PC-3 (cell line): ENCODE measurements at regions not wholly inside any gene's neighbourhood (a gene's known extent, or its start where the extent isn't known, plus 50 kb on each side); places are given as distances from the start of the nearest gene placed in this dataset.

Source experiments
- ATAC-seq: fragments of 200-7000 bp; cut with Tn5 transposase; 2 replicates; pipeline ENCODE4 v1.9.1; 2020; ENCODE audit warnings: mild to moderate bottlenecking, moderate library complexity
- BruUV-seq: library from RNA; stranded (reverse); fragments of 400-500 nt; replicated peaks from 2 replicates; lab custom pipeline; 2021; lab: Mats Ljungman, UMichigan
- CTCF ChIA-PET: fragments of 300-600 bp; sonication (Branson Sonifier 250); formaldehyde crosslinking; loops from one replicate; lab custom pipeline; 2022; ENCODE audit warnings: antibody characterized with exemption; lab: Charles Lee
- POLR2A ChIA-PET: fragments of 300-600 bp; sonication (Branson Sonifier 250); formaldehyde crosslinking; loops from one replicate; lab custom pipeline; 2022; ENCODE audit warnings: antibody characterized with exemption; ENCODE audit not compliant: unreplicated experiment; lab: Charles Lee
- DNase-seq: peaks from one replicate; pipeline ENCODE4 v3.0.0-alpha.2; 2015
- H2AFZ ChIP-seq: fragments of 300-600 bp; sonication (generic); 2 replicates; pipeline ENCODE4 v1.6.0; 2016; ENCODE audit warnings: antibody characterized with exemption, low read length
- H3F3A ChIP-seq: fragments of 300-600 bp; sonication (generic); one replicate; pipeline ENCODE4 v1.6.0; 2017; ENCODE audit warnings: antibody characterized with exemption, low read length, control low read depth, mild to moderate bottlenecking; ENCODE audit not compliant: unreplicated experiment
- H3K27ac ChIP-seq: fragments of 300-600 bp; sonication (generic); 2 replicates; pipeline ENCODE4 v1.5.1; 2016; ENCODE audit warnings: mild to moderate bottlenecking, low read length
- H3K27me3 ChIP-seq: fragments of 300-600 bp; sonication (generic); 2 replicates; pipeline ENCODE4 v1.6.1; 2016; ENCODE audit warnings: low read length, mixed read lengths
- H3K36me3 ChIP-seq: fragments of 300-600 bp; sonication (generic); 2 replicates; pipeline ENCODE4 v1.6.1; 2016; ENCODE audit warnings: low read depth, mixed run types, low read length, mixed read lengths
- H3K4me1 ChIP-seq: fragments of 300-600 bp; sonication (generic); 2 replicates; pipeline ENCODE4 v1.5.1; 2016; ENCODE audit warnings: low read length; ENCODE audit not compliant: insufficient read depth
- H3K4me2 ChIP-seq: fragments of 300-600 bp; sonication (generic); 2 replicates; pipeline ENCODE4 v1.6.0; 2016; ENCODE audit warnings: low read length
- H3K4me3 ChIP-seq: fragments of 300-600 bp; sonication (generic); 2 replicates; pipeline ENCODE4 v1.5.1; 2016; ENCODE audit warnings: mild to moderate bottlenecking, low read length, mixed read lengths
- H3K79me2 ChIP-seq: fragments of 300-600 bp; sonication (generic); 2 replicates; pipeline ENCODE4 v1.6.1; 2017; ENCODE audit warnings: low read length, mixed read lengths
- H3K9ac ChIP-seq: fragments of 300-600 bp; sonication (generic); 2 replicates; pipeline ENCODE4 v1.6.0; 2016; ENCODE audit warnings: mild to moderate bottlenecking, low read length
- H3K9me2 ChIP-seq: fragments of 300-600 bp; sonication (generic); replicated peaks from 2 replicates; pipeline ENCODE4 v1.6.1; 2016; ENCODE audit warnings: mixed run types, low read length, mixed read lengths
- H3K9me3 ChIP-seq: fragments of 300-600 bp; sonication (generic); 2 replicates; pipeline ENCODE4 v1.6.1; 2016; ENCODE audit warnings: low read length, mixed read lengths
- H4K20me1 ChIP-seq: fragments of 300-600 bp; sonication (generic); 2 replicates; pipeline ENCODE4 v1.6.1; 2016; ENCODE audit warnings: low read length, mixed read lengths
- EZH2 ChIP-seq: fragments of 300-600 bp; sonication (generic); IDR thresholded peaks from one replicate; pipeline ENCODE4 v1.6.1; 2017; ENCODE audit warnings: antibody characterized with exemption, mild to moderate bottlenecking, low read length; ENCODE audit not compliant: unreplicated experiment
- EZH2phosphoT487 ChIP-seq: fragments of 300-600 bp; sonication (generic); IDR thresholded peaks from 2 replicates; pipeline ENCODE4 v1.6.1; 2018; ENCODE audit warnings: mild to moderate bottlenecking, antibody characterized with exemption, low read length, borderline replicate concordance
- intact Hi-C: fragments of 100-400 bp; cut with micrococcal nuclease; formaldehyde crosslinking; loops from 2 replicates; pipeline ENCODE4 v1.9.0; 2023
- TF ChIP-seq, protein P1 (sequence below): fragments of 300-600 bp; sonication (generic); conservative IDR thresholded peaks from 2 replicates; pipeline ENCODE4 v1.5.1; 2017; ENCODE audit warnings: antibody characterized with exemption, low read depth, mild to moderate bottlenecking, low read length

GRCh38 chr15:96521386-96521785 is 190.9 kb downstream of the NR2F2 start:
- H3K9ac ChIP-seq, result no peak overlapping the region
- no peaks in the 10 kb centered on the region for H3K4me1 ChIP-seq
- no TSS peak for BruUV-seq
- H3K4me3 ChIP-seq, result no peak overlapping the region
- H3K9me2 ChIP-seq, result no peaks in the 10 kb centered on the region
- ATAC-seq (no peak), DNase-seq (no peak)
- no peak overlapping the region for H3K27ac ChIP-seq
- no peaks in the 10 kb centered on the region for H3F3A ChIP-seq
- no peaks in the 10 kb centered on the region for H3K36me3 ChIP-seq
- POLR2A ChIA-PET, result no interaction called here
- H2AFZ ChIP-seq, result no peak overlapping the region
- TF ChIP-seq EZH2phosphoT487 (no peak), EZH2 (no peak)
- TF ChIP-seq, protein P1, sequence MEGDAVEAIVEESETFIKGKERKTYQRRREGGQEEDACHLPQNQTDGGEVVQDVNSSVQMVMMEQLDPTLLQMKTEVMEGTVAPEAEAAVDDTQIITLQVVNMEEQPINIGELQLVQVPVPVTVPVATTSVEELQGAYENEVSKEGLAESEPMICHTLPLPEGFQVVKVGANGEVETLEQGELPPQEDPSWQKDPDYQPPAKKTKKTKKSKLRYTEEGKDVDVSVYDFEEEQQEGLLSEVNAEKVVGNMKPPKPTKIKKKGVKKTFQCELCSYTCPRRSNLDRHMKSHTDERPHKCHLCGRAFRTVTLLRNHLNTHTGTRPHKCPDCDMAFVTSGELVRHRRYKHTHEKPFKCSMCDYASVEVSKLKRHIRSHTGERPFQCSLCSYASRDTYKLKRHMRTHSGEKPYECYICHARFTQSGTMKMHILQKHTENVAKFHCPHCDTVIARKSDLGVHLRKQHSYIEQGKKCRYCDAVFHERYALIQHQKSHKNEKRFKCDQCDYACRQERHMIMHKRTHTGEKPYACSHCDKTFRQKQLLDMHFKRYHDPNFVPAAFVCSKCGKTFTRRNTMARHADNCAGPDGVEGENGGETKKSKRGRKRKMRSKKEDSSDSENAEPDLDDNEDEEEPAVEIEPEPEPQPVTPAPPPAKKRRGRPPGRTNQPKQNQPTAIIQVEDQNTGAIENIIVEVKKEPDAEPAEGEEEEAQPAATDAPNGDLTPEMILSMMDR, result no peak
- no peaks in the 10 kb centered on the region for H4K20me1 ChIP-seq
- no peaks in the 10 kb centered on the region for H3K79me2 ChIP-seq
- no peak overlapping the region for H3K4me2 ChIP-seq
- intact Hi-C loops, result no loop called here
- H3K9me3 ChIP-seq, result no peaks in the 10 kb centered on the region
- CTCF ChIA-PET, result no interaction called here
- peaks cover 26% of the 10 kb centered on the region for H3K27me3 ChIP-seq

GRCh38 chr15:96524676-96525417 is 194.3 kb downstream of the NR2F2 start:
- H3F3A ChIP-seq, result no peaks in the 10 kb centered on the region
- no peak for DNase-seq
- CTCF ChIA-PET, result no interaction called here
- TF ChIP-seq EZH2phosphoT487 (no peak), EZH2 (no peak)
- TF ChIP-seq, protein P1, result no peak
- H3K4me1 ChIP-seq, result no peaks in the 10 kb centered on the region
- no peak overlapping the region for H3K9ac ChIP-seq
- H3K79me2 ChIP-seq, result no peaks in the 10 kb centered on the region
- intact Hi-C loops, result no loop called here
- H3K9me2 ChIP-seq, result no peaks in the 10 kb centered on the region
- ATAC-seq, result no peak
- BruUV-seq, result no TSS peak
- POLR2A ChIA-PET, result no interaction called here
- no peak overlapping the region for H3K27ac ChIP-seq
- H4K20me1 ChIP-seq, result no peaks in the 10 kb centered on the region
- no peak overlapping the region for H3K4me3 ChIP-seq
- H3K4me2 ChIP-seq, result no peak overlapping the region
- no peak overlapping the region for H2AFZ ChIP-seq
- H3K36me3 ChIP-seq, result no peaks in the 10 kb centered on the region
- peaks cover 49% of the 10 kb centered on the region for H3K27me3 ChIP-seq
- no peaks in the 10 kb centered on the region for H3K9me3 ChIP-seq

- Histone ChIP-seq H3K36me3 (no peaks in the 10 kb centered on the region), H3K27me3 (peaks cover 92% of the 10 kb centered on the region), H3K27ac (no peak overlapping the region), H3K9ac (no peak overlapping the region), H3K4me3 (no peak overlapping the region), H3K9me3 (no peaks in the 10 kb centered on the region), H3K4me2 (no peak overlapping the region), H2AFZ (no peak overlapping the region), H3K4me1 (no peaks in the 10 kb centered on the region), H4K20me1 (no peaks in the 10 kb centered on the region), H3K79me2 (no peaks in the 10 kb centered on the region), H3F3A (no peaks in the 10 kb centered on the region), H3K9me2 (no peaks in the 10 kb centered on the region)
- no peak for ATAC-seq
- DNase-seq, result no peak
- ChIA-PET POLR2A (no interaction called here), CTCF (no interaction called here)
- intact Hi-C loops, result no loop called here
- no peak for TF ChIP-seq EZH2phosphoT487
- no peak for TF ChIP-seq EZH2
- TF ChIP-seq, protein P1, result no peak
- BruUV-seq, result no TSS peak
Observed at GRCh38 chr15:96535148-96535547, 204.6 kb downstream of the NR2F2 start.
